Stimulated activated CD8-positive, alpha-beta memory T cell treated with anti-CD3 and anti-CD28 coated beads, Interleukin-4, amount 100 ng/mL, for 48 hours (primary cell): ENCODE measurements at regions not wholly inside any gene's neighbourhood (a gene's known extent, or its start where the extent isn't known, plus 50 kb on each side); places are given as distances from the start of the nearest gene placed in this dataset.

ENCODE experiments used
- DNase-seq: peaks from one replicate; pipeline ENCODE4 v3.0.0-alpha.2; 2020

DNA sequence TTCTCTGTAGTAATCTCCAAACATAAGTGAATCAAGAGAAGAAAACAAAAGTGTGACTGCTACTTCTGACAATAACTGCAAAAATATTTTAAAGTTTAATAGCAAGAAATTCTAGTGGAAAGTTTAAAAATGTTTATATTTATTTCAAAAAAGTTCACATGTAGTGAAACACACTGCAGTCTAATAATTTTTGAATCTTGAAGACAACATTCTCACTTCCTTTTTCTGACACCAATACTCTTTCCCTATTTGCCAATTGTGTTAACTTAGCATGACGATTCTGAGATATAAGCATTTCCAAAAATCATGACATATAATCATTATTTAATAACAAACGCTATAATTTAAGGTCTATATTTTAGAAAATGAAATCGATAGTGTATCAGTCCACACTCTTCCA, 429.1 kb upstream of the PKDCC start:
- no peak for DNase-seq

DNA sequence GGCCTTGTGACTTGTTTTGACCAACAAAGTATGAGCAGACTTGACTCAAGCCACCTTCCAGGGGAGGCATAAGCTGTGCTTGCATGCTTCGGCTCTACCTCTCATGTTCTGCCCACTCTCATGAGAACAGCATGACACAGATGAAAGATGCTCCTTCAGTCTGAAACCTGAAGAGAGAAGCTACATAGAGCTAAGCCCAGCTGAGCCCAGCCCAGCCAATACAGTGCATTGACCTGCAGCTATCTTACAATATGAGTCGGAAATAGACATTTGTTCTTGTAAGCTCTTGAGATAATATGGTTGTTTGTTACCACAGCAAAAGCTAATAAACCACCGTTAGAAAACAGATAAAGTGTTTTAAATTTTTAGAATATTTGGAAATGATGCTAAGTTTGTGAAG, 426.7 kb upstream of the PKDCC start:
- DNase-seq: no peak

DNA sequence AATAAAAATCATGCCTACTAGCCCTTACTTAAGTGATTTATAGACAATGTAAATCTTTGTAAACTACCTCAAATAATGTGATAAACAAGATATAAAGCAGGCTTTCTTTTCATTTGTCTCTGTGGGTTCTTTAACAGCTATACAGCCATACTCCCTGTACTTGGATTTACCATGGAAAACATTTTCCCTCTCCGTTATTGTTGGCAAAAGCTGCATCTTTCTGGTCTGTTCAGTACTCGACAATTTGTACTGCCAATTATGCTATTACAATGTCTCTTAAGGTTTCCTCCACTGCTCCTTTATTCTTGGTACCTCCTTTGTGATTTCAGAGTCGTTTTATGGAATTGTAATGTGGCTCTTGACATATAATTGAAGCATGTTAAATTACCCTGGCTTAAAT, 426.3 kb upstream of the PKDCC start:
- DNase-seq: no peak

DNA sequence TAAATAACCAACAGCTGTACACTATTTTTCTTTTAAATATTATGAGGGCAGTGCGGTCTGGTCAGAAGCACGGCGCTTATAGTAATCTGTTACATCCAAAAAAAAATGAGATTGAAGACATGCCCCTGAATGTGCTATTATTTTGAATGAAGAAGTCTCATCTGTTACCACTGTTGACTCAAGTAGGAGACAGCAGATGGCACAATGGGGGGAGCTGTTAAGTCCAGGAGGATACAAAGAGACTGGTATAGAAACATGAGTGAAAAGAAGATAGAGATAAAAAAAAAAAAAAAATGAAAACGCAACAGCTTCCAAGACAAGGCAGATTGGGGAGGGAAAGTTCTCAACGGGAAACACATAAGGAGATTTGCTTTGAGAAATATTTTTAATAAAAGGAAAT, 425.5 kb upstream of the PKDCC start:
- no peak for DNase-seq

DNA sequence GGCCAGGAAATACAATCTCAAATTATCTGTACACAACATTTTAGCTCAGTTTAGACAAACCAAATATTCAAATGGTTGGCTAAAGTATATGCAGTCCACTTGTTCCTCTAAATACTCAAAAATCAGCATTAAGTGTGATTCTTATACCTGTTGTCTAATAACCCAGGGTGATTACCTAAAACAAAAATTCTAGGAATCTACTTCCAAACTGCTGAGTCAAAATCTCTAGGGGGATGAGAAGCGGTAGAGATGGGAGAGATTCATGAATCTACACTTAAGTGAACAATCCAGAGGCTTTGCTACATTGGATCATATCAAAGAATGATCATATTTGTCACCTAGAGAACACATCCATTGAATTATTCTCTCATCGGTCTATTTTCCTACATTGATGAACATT, 420.9 kb upstream of the PKDCC start:
- DNase-seq: no peak

DNA sequence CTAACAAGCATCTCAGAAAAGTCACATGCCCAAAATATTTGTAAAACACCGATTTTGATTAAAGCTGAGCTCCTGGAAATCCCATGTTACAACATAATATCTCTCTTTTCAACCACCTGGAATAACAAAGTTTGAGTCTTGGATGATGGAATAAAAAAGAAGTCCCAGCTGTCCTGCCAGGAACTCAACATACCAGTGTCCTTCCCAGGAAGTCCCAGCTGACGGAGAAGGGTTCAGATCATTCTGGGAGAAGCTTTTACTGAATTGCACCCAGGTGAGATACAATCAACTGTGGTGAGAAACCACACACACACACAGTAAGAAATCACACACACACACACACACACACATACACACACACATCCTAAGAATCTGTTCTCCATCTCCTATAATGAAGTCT, 413.1 kb upstream of the PKDCC start:
- no peak for DNase-seq

DNA sequence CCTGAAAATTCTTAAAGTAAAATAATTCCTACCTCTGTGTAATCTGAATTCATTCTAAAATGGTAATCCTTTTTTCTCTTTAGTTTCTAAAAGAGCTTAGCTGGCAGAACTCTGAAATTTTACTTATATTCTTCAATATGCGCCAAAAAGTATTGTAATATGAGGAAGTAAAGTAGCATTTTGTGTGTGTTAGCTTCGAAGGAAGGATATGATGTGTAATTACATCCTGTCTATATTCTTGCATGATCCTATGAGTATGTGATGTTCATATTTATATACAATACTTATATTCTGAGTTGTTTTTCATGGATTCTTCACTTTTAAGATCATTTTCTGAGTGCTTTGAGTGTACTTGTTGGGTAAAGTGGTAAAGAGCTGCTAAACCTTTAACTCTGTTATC, 402.9 kb upstream of the PKDCC start:
- no peak for DNase-seq

DNA sequence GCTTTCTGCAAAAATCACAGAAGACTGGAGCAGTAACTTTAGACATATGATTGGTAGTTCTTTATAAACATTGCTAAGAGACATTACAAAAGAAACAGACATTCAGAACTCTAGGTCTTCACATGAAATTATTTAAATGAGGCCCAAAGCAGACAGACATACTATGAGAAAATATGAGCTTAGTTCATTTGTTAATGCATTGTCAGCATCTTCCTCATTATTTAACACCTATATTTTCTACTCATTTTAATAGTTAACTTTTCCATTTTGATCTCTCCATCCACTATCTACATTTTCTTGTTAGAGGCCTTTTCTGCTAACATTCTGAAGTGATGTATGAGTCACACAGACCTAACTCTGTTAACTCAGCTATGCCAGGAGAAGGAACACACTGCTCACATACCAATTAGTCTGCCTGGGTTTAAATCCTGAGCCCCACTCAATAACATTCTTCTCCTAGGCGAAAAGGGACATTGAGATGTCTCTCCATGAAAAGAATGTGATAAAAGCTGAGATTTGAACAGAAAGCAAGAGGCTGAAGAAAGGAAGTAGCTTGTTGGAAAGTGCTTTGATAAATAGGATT, 400.3 kb upstream of the PKDCC start:
- DNase-seq: no peak

DNA sequence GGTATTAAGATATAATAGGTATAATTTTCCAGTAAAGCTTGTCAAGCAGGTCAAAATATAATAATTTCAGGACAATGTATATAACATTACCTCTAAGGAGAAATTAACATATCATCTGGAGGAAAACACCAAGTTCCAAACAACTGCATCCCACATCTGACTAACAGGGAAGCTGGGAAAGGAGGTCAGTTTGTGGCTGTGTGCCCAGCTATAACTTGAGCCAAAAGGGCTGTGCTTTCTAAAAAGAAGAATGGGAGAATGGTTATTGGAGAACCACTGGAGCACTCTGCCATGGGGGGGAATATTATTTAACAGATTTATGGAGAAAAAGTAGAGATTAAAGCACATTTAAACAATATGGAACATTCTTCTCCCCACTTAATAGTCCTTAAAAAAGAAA, 390.6 kb upstream of the PKDCC start:
- DNase-seq: no peak

DNA sequence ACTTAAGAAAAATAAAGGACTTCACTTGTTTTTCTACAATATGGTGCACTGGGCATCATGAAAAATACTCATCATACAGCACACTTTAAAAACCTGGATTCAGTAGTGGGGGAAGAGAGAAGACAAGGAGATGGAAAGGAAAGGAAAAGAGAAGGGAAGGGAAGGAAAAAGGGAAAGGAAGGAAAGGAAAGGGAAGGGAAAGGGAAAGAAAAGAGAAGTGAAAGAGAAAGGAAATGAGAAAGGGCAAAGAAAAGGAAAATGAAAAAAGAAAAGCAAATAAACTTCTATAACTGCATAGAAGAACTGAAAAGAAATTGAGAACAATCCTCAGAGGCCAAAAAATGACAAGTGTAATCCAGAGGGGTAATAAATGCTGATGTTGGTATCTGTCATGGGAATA, 388.1 kb upstream of the PKDCC start:
- DNase-seq: no peak

DNA sequence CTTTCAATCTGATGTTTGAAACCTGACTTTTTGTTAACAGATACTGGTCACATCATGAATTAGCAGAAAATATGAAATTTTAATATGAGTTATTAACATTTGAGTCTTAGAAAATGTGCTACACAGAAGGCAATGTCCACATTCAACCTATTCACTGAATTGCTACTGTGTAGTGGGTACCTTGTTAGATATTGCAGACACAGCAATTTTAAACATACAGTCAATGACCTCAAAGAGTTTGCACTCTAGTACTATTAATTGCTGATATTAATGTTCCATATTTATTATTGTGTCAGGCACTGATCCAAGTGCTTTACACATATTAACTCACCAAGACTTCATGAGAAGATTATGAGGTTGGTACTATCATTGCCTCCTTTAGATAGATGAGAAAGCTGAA, 385.4 kb upstream of the PKDCC start:
- no peak for DNase-seq

DNA sequence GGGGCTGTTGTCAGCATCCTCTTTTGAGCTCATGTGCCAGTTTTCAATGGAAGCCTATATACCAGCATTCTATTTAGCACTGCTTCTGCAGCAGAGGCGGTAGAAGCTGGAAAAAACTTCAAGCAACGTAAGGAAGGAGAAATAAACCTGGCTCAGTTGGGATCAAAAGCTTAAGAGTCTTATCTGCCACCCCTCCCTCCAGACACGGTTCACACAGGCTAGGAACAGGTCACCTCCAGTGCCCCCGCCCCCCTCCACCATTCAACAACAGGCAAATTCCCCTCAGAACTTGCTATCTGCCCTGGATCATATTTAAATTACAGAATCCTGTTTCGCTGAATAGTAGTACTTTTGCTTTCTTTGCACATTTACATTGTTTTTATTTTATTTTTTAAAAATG, 384.8 kb upstream of the PKDCC start:
- DNase-seq: no peak

DNA sequence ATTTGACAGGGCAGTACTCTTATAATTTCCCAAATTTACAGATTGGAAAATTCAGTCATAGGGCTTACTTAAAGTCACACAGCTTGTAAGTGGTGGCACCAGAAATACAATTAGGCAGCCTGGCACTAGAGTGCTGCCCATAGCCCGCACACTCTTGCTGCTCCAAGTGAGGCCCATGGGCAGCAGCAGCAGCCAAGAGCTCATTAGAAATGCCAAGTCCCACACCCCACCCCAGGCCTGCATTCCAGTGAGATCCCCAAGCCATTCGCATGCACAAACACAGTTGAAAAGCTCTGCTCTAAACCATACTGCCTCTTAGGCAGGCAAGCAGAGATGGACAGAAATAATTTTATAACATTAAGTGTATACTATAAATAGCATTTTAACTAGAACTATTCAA, 379.3 kb upstream of the PKDCC start:
- DNase-seq: no peak

DNA sequence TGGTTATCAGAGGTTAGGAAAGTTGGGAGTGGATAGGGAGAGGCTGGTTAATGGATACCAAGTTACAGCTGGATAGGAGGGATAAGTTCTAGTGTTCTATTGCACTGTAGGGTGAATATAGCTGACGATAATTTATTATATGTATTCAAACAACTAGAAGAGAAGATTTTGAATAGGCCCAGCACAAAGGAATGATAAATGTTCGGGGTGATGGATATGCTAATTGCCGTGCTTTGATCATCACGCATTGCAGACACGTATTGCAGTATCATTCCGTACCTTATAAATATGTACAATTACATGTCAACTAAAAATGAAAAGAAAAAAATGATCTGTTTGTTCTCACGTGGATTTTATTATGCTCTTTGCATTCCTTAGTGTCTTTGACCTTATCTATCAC, 369.2 kb upstream of the PKDCC start:
- DNase-seq: no peak

DNA sequence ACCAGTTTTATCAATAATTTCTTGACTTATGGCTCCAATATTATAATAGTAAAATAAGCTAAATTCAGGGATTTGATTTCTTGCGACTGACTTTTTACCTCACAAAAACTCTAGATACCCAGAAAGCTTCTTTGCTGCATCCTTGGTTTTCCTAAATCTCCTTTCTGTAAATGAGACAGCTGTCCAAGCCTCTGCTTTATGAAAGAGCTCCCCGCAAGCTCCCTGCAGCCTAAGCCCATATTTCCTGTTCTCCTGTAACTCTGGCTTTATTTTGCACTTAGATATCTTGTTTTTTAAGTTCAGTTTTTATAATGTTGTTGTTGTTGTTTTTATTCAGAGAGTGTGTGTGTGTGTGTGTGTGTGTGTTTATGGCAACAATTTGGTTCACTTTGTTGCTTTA, 361.7 kb upstream of the PKDCC start:
- no peak for DNase-seq

DNA sequence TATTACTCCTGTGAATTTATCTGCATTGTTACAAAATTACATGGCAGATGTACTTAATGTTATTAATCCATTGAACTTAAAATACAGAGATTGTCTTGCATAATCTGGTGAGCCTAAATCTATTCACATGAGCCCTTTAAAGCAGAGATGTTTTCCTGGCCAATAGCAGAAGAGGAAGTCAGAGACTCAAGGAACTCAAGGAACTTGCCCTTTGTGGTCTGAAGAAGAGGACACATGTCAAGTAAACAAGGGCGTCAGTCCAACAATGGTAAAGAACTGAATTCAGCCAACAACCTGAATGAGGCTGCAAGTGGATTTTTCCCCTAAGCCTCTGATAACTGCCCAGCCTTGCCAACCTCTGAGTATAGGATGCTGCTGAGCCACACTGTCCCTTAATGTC, 356.3 kb upstream of the PKDCC start:
- DNase-seq: no peak

DNA sequence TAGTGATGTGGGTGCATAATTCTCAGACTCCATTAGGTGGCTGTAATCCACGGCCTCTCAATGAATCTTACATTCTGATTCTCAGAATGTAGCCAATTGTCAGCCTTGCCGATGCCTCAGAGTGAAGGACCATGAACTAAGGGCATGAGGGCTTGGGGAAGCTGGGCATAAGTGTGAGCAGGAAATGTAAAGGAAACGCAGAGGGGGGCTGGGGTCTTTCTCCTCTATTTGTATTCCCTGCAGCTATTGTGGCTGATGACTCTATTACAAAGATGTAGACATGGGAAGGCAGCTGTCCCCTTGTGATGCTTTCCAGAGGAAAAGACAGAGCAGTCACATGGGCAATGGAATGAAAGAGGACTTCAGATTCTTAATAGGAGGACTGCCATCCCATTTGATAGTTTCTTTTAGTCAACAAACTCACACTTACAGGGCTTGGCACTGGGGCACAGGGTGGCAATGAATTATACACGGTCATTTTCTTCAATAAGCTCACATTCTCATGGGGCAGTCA, 353.2 kb upstream of the PKDCC start:
- no peak for DNase-seq

DNA sequence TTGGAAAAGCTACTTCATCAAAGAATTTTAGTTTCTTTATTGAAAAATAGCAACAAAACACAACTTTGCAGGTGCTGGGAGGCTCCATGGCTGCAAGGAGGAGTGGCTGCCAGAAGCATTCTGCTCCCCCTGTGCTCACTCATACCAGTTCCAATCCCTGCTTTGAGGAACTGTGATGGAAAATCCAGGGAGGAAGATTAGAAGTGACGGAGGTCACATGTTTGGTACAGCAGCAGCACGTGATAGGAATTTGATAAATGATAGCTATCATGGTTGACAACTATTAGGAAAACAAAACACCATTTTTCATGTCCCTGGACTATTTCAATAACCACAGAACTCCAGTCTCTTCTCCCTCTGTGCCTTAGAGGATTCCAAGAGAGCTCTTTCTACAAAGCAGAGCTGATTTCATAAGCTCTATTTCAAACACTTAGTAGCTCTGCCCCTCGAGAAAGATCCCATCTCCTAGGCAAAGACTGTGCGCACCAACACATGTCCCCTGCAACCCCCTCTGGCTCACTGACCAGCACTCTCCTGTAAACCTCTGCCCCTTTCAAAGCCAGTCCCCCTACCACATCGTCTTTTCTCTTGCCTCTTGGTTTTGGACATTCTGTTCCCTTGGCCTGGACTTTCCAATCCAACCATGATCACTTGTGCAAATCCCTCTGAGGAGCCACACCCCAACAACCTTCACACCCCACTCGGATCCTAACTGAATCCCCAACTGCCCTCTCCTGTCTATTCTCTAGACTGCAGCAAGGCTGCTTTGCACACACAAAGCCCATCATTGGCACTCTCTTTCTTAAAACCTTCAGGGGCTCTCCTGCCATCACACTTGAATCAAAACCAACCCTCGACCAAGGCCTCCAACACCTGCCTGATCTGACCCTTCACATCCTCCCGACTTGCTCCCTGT, 352.4 kb upstream of the PKDCC start:
- no peak for DNase-seq

DNA sequence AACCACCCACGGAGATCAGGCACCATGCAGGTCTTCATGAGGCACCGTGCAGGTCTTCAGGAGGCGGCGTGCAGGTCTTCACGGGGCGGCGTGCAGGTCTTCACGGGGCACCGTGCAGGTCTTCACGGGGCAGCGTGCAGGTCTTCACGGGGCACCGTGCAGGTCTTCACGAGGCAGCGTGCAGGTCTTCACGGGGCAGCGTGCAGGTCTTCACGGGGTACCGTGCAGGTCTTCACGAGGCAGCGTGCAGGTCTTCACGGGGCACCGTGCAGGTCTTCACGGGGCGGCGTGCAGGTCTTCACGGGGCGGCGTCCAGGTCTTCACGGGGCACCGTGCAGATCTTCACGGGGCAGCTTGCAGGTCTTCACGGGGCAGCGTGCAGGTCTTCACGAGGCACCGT, 350.4 kb upstream of the PKDCC start:
- DNase-seq: no peak

DNA sequence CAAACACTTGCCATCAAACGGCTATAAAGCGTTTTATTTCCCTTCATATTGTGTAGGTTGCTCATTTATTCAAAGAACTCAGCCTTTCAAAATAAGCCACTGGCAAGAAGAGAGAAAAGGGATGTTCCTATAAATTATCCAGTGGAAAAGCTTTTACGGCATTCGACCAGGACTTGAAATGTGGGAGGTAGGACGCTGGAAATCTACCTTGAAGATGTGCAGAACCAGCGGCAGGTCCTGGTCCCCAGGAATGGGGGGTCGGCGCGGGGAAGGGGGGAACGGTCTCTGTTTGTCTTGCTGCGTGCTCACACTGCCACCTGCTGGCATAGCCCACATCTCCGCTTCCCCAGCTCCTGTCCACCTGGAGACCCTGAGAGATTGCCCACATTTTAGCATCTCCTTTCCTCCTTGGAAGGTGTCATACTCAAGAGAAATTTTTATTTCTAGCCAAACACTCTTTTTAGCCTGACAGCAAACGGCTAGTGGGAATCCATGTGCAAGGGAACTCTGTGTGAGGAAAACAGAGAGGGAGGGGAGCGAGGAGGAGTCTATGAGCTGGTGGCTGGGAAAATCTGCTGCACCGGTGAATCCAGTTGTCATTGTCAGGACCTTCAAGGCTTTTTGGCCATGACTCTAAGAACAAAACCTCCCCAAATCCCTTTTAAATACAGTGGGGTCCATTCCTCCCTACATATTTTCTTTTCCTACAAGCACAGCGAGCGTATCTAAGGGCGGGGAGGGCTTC, 349.0 kb upstream of the PKDCC start:
- DNase-seq: peak; percentile 32

DNA sequence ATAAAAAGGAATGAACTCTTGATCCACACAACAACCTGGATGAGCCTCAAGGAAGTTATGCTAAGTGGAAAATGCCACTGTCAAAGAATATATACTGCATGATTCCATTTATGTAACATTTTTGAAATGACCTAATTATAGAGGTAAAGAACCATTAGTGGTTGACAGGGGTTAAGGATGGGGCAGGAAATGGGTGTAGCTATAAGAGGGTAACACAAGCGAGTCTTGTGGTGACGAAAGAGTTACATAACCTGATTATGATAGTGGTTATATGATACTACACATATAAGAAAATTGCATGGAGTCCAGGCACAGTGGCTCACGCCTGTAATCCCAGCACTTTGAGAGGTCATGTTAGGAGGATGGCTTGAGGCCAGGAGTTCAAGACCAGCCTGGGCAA, 346.6 kb upstream of the PKDCC start:
- no peak for DNase-seq

DNA sequence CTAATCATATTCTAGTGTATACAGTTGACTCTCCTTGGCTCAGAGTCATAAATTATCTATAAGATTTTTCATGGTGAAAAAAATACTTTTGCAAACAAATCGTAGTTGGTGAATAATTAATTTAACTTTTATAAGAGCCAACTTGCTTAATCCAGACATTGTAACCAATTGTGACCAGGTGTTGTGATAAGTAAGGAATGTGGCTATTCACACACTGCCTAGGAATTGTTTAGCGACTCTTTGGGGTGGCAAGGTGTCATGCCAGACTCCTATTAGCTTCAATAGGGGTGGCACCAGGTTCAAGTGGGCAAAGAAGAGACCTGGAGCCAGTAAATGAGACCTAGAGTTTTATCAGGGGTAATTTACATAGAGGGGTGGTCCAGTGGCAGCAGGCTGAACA, 344.7 kb upstream of the PKDCC start:
- DNase-seq: no peak

DNA sequence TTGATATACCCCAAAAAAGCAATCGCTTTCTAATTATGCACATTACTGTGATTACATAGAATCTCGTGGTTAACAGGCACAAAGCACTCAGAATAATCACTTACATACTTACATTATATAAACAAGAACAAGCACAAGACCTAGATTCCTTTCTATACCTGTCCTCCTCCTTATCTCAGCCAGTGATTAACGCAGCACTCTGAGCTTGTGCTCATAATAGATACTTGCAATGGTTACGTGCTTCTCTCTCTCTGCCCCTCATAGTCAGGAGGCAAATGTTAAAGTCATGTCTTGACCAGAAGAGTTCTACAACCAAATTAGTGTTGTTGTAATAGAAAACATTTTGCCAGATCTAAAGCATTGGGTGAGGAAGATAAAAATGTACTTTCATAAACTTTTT, 342.2 kb upstream of the PKDCC start:
- DNase-seq: no peak

DNA sequence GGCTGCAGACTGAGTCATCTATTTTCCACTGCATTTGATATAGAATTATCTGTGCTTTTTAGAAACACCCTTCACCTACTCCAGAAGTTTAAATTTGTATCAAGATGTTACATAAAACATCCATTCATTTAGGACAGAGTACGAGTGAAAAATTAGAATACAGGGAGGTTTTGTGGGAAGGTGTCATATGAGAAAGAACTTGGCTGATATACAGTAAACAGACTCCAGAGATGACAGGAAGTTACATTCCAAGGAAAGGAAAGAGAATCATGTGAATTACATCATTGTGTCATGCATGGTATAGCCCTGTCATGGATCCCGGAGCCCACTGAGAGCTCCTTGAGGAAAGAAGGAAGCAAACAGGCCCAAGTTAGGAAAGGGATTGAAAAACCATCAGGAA, 341.5 kb upstream of the PKDCC start:
- DNase-seq: no peak
